H1 (cell line): ENCODE measurements at regions not wholly inside any gene's neighbourhood (a gene's known extent, or its start where the extent isn't known, plus 50 kb on each side); places are given as distances from the start of the nearest gene placed in this dataset.

ENCODE experiments used
- CTCF ChIA-PET: fragments of 300-600 bp; sonication (Branson Sonifier 250); formaldehyde crosslinking; loops from one replicate; lab custom pipeline; 2021; ENCODE audit not compliant: partially characterized antibody; lab: Charles Lee
- POLR2A ChIA-PET: fragments of 300-600 bp; sonication (Branson Sonifier 250); formaldehyde crosslinking; loops from one replicate; lab custom pipeline; 2021; ENCODE audit warnings: inconsistent platforms; ENCODE audit not compliant: partially characterized antibody; lab: Charles Lee
- DNase-seq, 2 experiments: peaks; one replicate each; pipeline versions ENCODE4 v3.0.0 to v3.0.0-alpha.2; 2010 to 2022; ENCODE audit warnings: low spot score in 2 of 2, low read depth in 1 of 2, mixed read lengths in 1 of 2
- FAIRE-seq: peaks from 2 replicates; lab custom pipeline; 2011; peaks lifted over from hg19 to GRCh38; lab: Jason Lieb, UNC
- H2AFZ ChIP-seq: 2 replicates; pipeline ENCODE4 v1.8.1; 2012; ENCODE audit warnings: low read length, inconsistent platforms
- H2AK5ac ChIP-seq: 2 replicates; pipeline ENCODE4 v1.6.1; 2013; ENCODE audit warnings: low read depth, low read length
- H2BK120ac ChIP-seq: replicated peaks from 2 replicates; pipeline ENCODE3; 2013; ENCODE audit warnings: low read depth, low read length, inconsistent platforms
- H2BK12ac ChIP-seq: 2 replicates; pipeline ENCODE4 v1.6.1; 2013; ENCODE audit warnings: low read depth, low read length
- H2BK15ac ChIP-seq: 2 replicates; pipeline ENCODE4 v1.6.1; 2013; ENCODE audit warnings: low read length
- H2BK20ac ChIP-seq: 2 replicates; pipeline ENCODE4 v1.6.1; 2013; ENCODE audit warnings: low read length
- H2BK5ac ChIP-seq: 2 replicates; pipeline ENCODE4 v1.6.1; 2013; ENCODE audit warnings: low read depth, low read length
- H3K14ac ChIP-seq: 2 replicates; pipeline ENCODE4 v1.6.1; 2013; ENCODE audit warnings: inconsistent platforms; ENCODE audit not compliant: insufficient read length
- H3K18ac ChIP-seq: 2 replicates; pipeline ENCODE4 v1.6.1; 2013; ENCODE audit warnings: low read length; ENCODE audit errors: extremely low read depth
- H3K23ac ChIP-seq: 2 replicates; pipeline ENCODE4 v1.6.1; 2013; ENCODE audit warnings: inconsistent platforms; ENCODE audit not compliant: insufficient read length
- H3K23me2 ChIP-seq: 2 replicates; pipeline ENCODE4 v1.6.1; 2013; ENCODE audit warnings: low read depth, low read length
- H3K27ac ChIP-seq: 2 replicates; pipeline ENCODE4 v1.6.1; 2011; ENCODE audit warnings: low read depth, low read length, inconsistent platforms
- H3K27me3 ChIP-seq, 4 experiments: replicated peaks in 1 of 4; 1 replicate in 1 of 4; 2 replicates in 3 of 4; pipeline versions ENCODE4 v1.6.1 to v1.8.1; 2011 to 2013; ENCODE audit warnings: low read length in 3 of 4, mild to moderate bottlenecking in 3 of 4, inconsistent platforms in 2 of 4, mixed read lengths in 2 of 4, moderate library complexity in 1 of 4; ENCODE audit not compliant: control insufficient read depth in 3 of 4, insufficient read depth in 3 of 4; ENCODE audit errors: extremely low read depth in 1 of 4
- H3K36me3 ChIP-seq, 4 experiments: 2 replicates each; pipeline versions ENCODE4 v1.6.1 to v1.8.1; 2011 to 2013; ENCODE audit warnings: mild to moderate bottlenecking in 4 of 4, low read length in 3 of 4, moderate library complexity in 2 of 4, control low read depth in 1 of 4, inconsistent platforms in 1 of 4; ENCODE audit not compliant: insufficient read depth in 4 of 4, control insufficient read depth in 2 of 4
- H3K4ac ChIP-seq: replicated peaks from 2 replicates; pipeline ENCODE3; 2013; ENCODE audit warnings: low read length, low read depth, mixed read lengths, inconsistent platforms; ENCODE audit not compliant: insufficient read length
- H3K4me1 ChIP-seq, 4 experiments: replicated peaks in 1 of 4; 1 replicate in 1 of 4; 2 replicates in 3 of 4; pipeline versions ENCODE4 v1.6.1 to v1.8.1; 2011 to 2013; ENCODE audit warnings: low read length in 3 of 4, inconsistent platforms in 2 of 4, mixed read lengths in 1 of 4; ENCODE audit not compliant: insufficient read depth in 4 of 4, control insufficient read depth in 3 of 4
- H3K4me2 ChIP-seq, 2 experiments: 2 replicates each; pipeline versions ENCODE4 v1.6.1 to v1.8.1; 2011 to 2013; ENCODE audit warnings: low read depth in 2 of 2, low read length in 2 of 2, control low read depth in 1 of 2, inconsistent platforms in 1 of 2, mild to moderate bottlenecking in 1 of 2; ENCODE audit not compliant: insufficient read depth in 1 of 2
- H3K4me3 ChIP-seq, 4 experiments: fragments of 200-600, 300-600 bp in 1 of 4; sonication (generic), shearing (Covaris generic), sonication (Bioruptor Twin) in 1 of 4; 2 replicates each; pipeline versions ENCODE4 v1.5.1 to v1.8.1; 2011 to 2016; ENCODE audit warnings: low read length in 4 of 4, low read depth in 3 of 4, control low read depth in 2 of 4, inconsistent platforms in 2 of 4, mild to moderate bottlenecking in 2 of 4, mixed read lengths in 1 of 4, moderate library complexity in 1 of 4; ENCODE audit not compliant: insufficient read depth in 2 of 4; ENCODE audit errors: extremely low read depth in 1 of 4
- H3K56ac ChIP-seq: replicated peaks from 2 replicates; pipeline ENCODE3; 2013; ENCODE audit warnings: low read depth, mild to moderate bottlenecking, mixed read lengths, low read length, inconsistent platforms; ENCODE audit not compliant: insufficient read length
- H3K79me1 ChIP-seq: 2 replicates; pipeline ENCODE4 v1.6.1; 2013; ENCODE audit warnings: low read depth, low read length, control low read depth
- H3K79me2 ChIP-seq, 2 experiments: 2 replicates each; pipeline versions ENCODE4 v1.6.1 to v1.8.1; 2012 to 2013; ENCODE audit warnings: low read length in 2 of 2, mild to moderate bottlenecking in 2 of 2, inconsistent platforms in 1 of 2; ENCODE audit not compliant: insufficient read depth in 2 of 2, control insufficient read depth in 1 of 2
- H3K9ac ChIP-seq, 4 experiments: replicated peaks in 1 of 4; 1 replicate in 1 of 4; 2 replicates in 3 of 4; pipeline versions ENCODE4 v1.6.1 to v1.8.1; 2011 to 2013; ENCODE audit warnings: low read depth in 3 of 4, low read length in 3 of 4, control low read depth in 2 of 4, mild to moderate bottlenecking in 2 of 4, moderate library complexity in 2 of 4, inconsistent platforms in 1 of 4; ENCODE audit errors: extremely low read depth in 1 of 4
- H3K9me3 ChIP-seq, 2 experiments: 2 replicates each; pipeline versions ENCODE4 v1.6.1 to v1.8.1; 2012 to 2013; ENCODE audit warnings: mild to moderate bottlenecking in 2 of 2, moderate library complexity in 2 of 2, control low read depth in 1 of 2, inconsistent platforms in 1 of 2, low read depth in 1 of 2, low read length in 1 of 2, mixed read lengths in 1 of 2; ENCODE audit not compliant: insufficient read depth in 2 of 2
- H4K20me1 ChIP-seq, 2 experiments: replicated peaks in 1 of 2; 2 replicates each; pipeline versions ENCODE3 to v1.8.1; 2011 to 2013; ENCODE audit warnings: inconsistent platforms in 2 of 2, low read length in 2 of 2, mild to moderate bottlenecking in 1 of 2; ENCODE audit not compliant: insufficient read depth in 2 of 2, control insufficient read depth in 1 of 2
- H4K5ac ChIP-seq: 2 replicates; pipeline ENCODE4 v1.6.1; 2013; ENCODE audit warnings: low read length, low read depth, mixed read lengths, inconsistent platforms; ENCODE audit not compliant: insufficient read length
- H4K8ac ChIP-seq: 2 replicates; pipeline ENCODE4 v1.8.0; 2013; ENCODE audit warnings: mild to moderate bottlenecking, moderate library complexity, low read length, inconsistent platforms; ENCODE audit not compliant: insufficient read depth; ENCODE audit errors: extremely low read depth
- H4K91ac ChIP-seq: replicated peaks from 2 replicates; pipeline ENCODE3; 2013; ENCODE audit warnings: low read length, mixed read lengths, inconsistent platforms; ENCODE audit not compliant: insufficient read length
- CHD2 ChIP-seq: IDR thresholded peaks from 2 replicates; pipeline ENCODE4 v1.6.1; 2012; ENCODE audit warnings: low read length, improper control_type of control experiment
- CTCF ChIP-seq, 3 experiments: IDR thresholded peaks; 1 replicate in 2 of 3; 2 replicates in 1 of 3; pipeline versions ENCODE4 v1.5.1 to v1.6.1; 2011; ENCODE audit warnings: low read length in 3 of 3, mild to moderate bottlenecking in 3 of 3, inconsistent platforms in 2 of 3, low read depth in 1 of 3, moderate library complexity in 1 of 3; ENCODE audit not compliant: insufficient read depth in 1 of 3; ENCODE audit errors: control extremely low read depth in 1 of 3
- GTF2F1 ChIP-seq: IDR thresholded peaks from 2 replicates; pipeline ENCODE4 v1.6.1; 2012; ENCODE audit warnings: low read depth, low read length, improper control_type of control experiment, borderline replicate concordance
- NRF1 ChIP-seq: IDR thresholded peaks from 2 replicates; pipeline ENCODE4 v1.6.1; 2011; ENCODE audit warnings: mild to moderate bottlenecking, low read depth, low read length, improper control_type of control experiment
- WGBS, 2 experiments: shearing (Covaris generic) in 1 of 2; methylation state at CpG; one replicate each; pipeline versions ENCODE4 v1.1.6 to v1.1.7; 2013 to 2015; ENCODE audit warnings: low lambda C conversion rate in 2 of 2, mixed read lengths in 2 of 2, inconsistent platforms in 1 of 2, low coverage in 1 of 2, missing lambda C conversion rate in 1 of 2; ENCODE audit not compliant: insufficient replicate concordance in 2 of 2, insufficient coverage in 1 of 2, insufficient read length in 1 of 2; ENCODE audit errors: extremely low coverage in 1 of 2, missing lambda C conversion rate in 1 of 2; 5-methylcytosine and 5-hydroxymethylcytosine counted together

- Histone ChIP-seq H3K18ac (no peak overlapping the region), H2AFZ (no peak overlapping the region), H3K27me3 (no peaks in the 10 kb centered on the region), H3K4ac (no peak overlapping the region), H3K79me2 (no peaks in the 10 kb centered on the region), H3K4me1 (no peaks in the 10 kb centered on the region), H4K5ac (no peak overlapping the region), H3K36me3 (no peaks in the 10 kb centered on the region), H4K91ac (no peak overlapping the region), H3K27ac (no peak overlapping the region), H3K9ac (no peak overlapping the region), H3K4me2 (no peak overlapping the region), H3K56ac (no peak overlapping the region), H4K8ac (no peak overlapping the region), H2BK5ac (no peak overlapping the region), H2BK15ac (no peak overlapping the region), H3K23me2 (no peaks in the 10 kb centered on the region), H3K14ac (no peak overlapping the region), H2AK5ac (no peak overlapping the region), H3K79me1 (no peaks in the 10 kb centered on the region; the same call in 1 of the 2 replicates), H3K9me3 (no peaks in the 10 kb centered on the region; a peak in 2 of 4 replicates), H4K20me1 (no peaks in the 10 kb centered on the region), H2BK12ac (no peak overlapping the region), H2BK20ac (no peak overlapping the region), H3K23ac (no peak overlapping the region), H2BK120ac (no peak overlapping the region), H3K4me3 (no peak overlapping the region)
- ChIA-PET POLR2A (no interaction called here), CTCF (interaction anchor here (0.8 to 2.2 kb wide), 3 partner anchors 11 to 103 kb away, joined by 3 to 8 read pairs (median 3); no protein-coding TSS in a partner anchor)
- 91% methylated on average over 26 of the region's 26 CpGs; no CpG with 5 or more reads in 1 of the 2 experiments for WGBS, 2 experiments
- FAIRE-seq (no peak), DNase-seq (no peak)
- no peak for TF ChIP-seq CTCF (IDR thresholded peaks at IDR 0.05; ENCODE audit: control extremely low read depth in 1 of 3, insufficient read depth in 1 of 3, low read depth in 1 of 3, low read length in 3 of 3)
- TF ChIP-seq CHD2 = no peak
- TF ChIP-seq GTF2F1 = no peak
- no peak for TF ChIP-seq NRF1
These were observed 60.0 kb upstream of the MYEOV start for GRCh38 chr11:69233744-69234570.
